Stimulated activated naive CD8-positive, alpha-beta T cell treated with anti-CD3 and anti-CD28 coated beads, Interleukin-15, amount 100 ng/mL, for 72 hours (primary cell): ENCODE measurements at regions not wholly inside any gene's neighbourhood (a gene's known extent, or its start where the extent isn't known, plus 50 kb on each side); places are given as distances from the start of the nearest gene placed in this dataset.
"Not testable (repeated sequence)": the region's sequence is repeated elsewhere in the genome, so short reads cannot be mapped to it uniquely, and the experiment has no call there.

Source experiments
- ATAC-seq: fragments of 150-1000 bp; cut with Tn5 transposase; 2 replicates; pipeline ENCODE4 v1.10.0; 2021; ENCODE audit warnings: mild to moderate bottlenecking, moderate library complexity
- DNase-seq, 2 donors: peaks; one replicate each; pipeline ENCODE4 v3.0.0; 2021 to 2022
- H3K27ac Mint-ChIP-seq, 2 donors: one replicate each; pipeline ENCODE4 v1.8.0; 2022; ENCODE audit warnings: mild to moderate bottlenecking in 2 of 2, mixed read lengths in 2 of 2, moderate library complexity in 2 of 2
- H3K27me3 Mint-ChIP-seq: one replicate; pipeline ENCODE4 v1.8.0; 2022; ENCODE audit warnings: mixed read lengths
- H3K4me1 Mint-ChIP-seq: one replicate; pipeline ENCODE4 v1.8.0; 2022; ENCODE audit warnings: mild to moderate bottlenecking, mixed read lengths
- H3K4me3 Mint-ChIP-seq, 2 donors: one replicate each; pipeline ENCODE4 v1.8.0; 2022; ENCODE audit warnings: mild to moderate bottlenecking in 2 of 2, mixed read lengths in 2 of 2, moderate library complexity in 1 of 2
- H3K9me3 Mint-ChIP-seq, 2 donors: one replicate each; pipeline ENCODE4 v1.8.0; 2022; ENCODE audit warnings: mixed read lengths in 2 of 2

GRCh38 chr1:48069662-48070395 is 72.6 kb upstream of the TRABD2B start:
- H3K27ac Mint-ChIP-seq: no peak overlapping the region
- DNase-seq (no peak), ATAC-seq (no peak)
- no peaks in the 10 kb centered on the region for H3K9me3 Mint-ChIP-seq
- no peaks in the 10 kb centered on the region for H3K4me1 Mint-ChIP-seq
- no peak overlapping the region for H3K4me3 Mint-ChIP-seq
- peaks cover 8% of the 10 kb centered on the region for H3K27me3 Mint-ChIP-seq

GRCh38 chr1:48068206-48068605 is 71.0 kb upstream of the TRABD2B start:
- Mint-ChIP-seq H3K27me3 (peaks cover 8% of the 10 kb centered on the region), H3K9me3 (no peaks in the 10 kb centered on the region), H3K4me1 (no peaks in the 10 kb centered on the region), H3K27ac (no peak overlapping the region), H3K4me3 (no peak overlapping the region)
- no peak for DNase-seq
- ATAC-seq: no peak

- Mint-ChIP-seq H3K27me3 (peaks cover 8% of the 10 kb centered on the region), H3K9me3 (no peaks in the 10 kb centered on the region), H3K27ac (no peak overlapping the region), H3K4me1 (no peaks in the 10 kb centered on the region), H3K4me3 (no peak overlapping the region)
- ATAC-seq (no peak), DNase-seq (no peak)
These were observed 69.8 kb upstream of the TRABD2B start for GRCh38 chr1:48066936-48067335.

- H3K27me3 Mint-ChIP-seq, H3K9me3 Mint-ChIP-seq, H3K27ac Mint-ChIP-seq, ATAC-seq, H3K4me3 Mint-ChIP-seq, DNase-seq, H3K4me1 Mint-ChIP-seq: not testable (repeated sequence)
These were observed 67.5 kb upstream of the TRABD2B start for GRCh38 chr1:48064693-48065092.

GRCh38 chr1:48062353-48062752 is 65.2 kb upstream of the TRABD2B start:
- no peaks in the 10 kb centered on the region for H3K4me1 Mint-ChIP-seq
- H3K9me3 Mint-ChIP-seq: no peaks in the 10 kb centered on the region
- DNase-seq (no peak), ATAC-seq (no peak)
- H3K27ac Mint-ChIP-seq: no peak overlapping the region
- H3K4me3 Mint-ChIP-seq: no peak overlapping the region
- H3K27me3 Mint-ChIP-seq: no peaks in the 10 kb centered on the region

- H3K4me1 Mint-ChIP-seq: no peaks in the 10 kb centered on the region
- H3K9me3 Mint-ChIP-seq: no peaks in the 10 kb centered on the region
- H3K27me3 Mint-ChIP-seq: peaks cover 4% of the 10 kb centered on the region
- no peak overlapping the region for H3K27ac Mint-ChIP-seq
- no peak overlapping the region for H3K4me3 Mint-ChIP-seq
- DNase-seq (peak; percentile 12 to 18), ATAC-seq (peak; percentile 44)
These were observed 64.3 kb upstream of the TRABD2B start for GRCh38 chr1:48061162-48062136.

GRCh38 chr1:48059289-48059688 is 62.1 kb upstream of the TRABD2B start:
- Mint-ChIP-seq H3K9me3 (no peaks in the 10 kb centered on the region), H3K27ac (no peak overlapping the region), H3K4me1 (no peaks in the 10 kb centered on the region), H3K4me3 (no peak overlapping the region), H3K27me3 (peaks cover 21% of the 10 kb centered on the region)
- DNase-seq (no peak), ATAC-seq (no peak)

GRCh38 chr1:48058135-48059025 is 61.2 kb upstream of the TRABD2B start:
- no peak for ATAC-seq
- H3K9me3 Mint-ChIP-seq: no peaks in the 10 kb centered on the region
- no peak overlapping the region for H3K27ac Mint-ChIP-seq
- peaks cover 21% of the 10 kb centered on the region for H3K27me3 Mint-ChIP-seq
- H3K4me1 Mint-ChIP-seq: no peaks in the 10 kb centered on the region
- DNase-seq: no peak
- H3K4me3 Mint-ChIP-seq: no peak overlapping the region

- Mint-ChIP-seq H3K9me3 (no peaks in the 10 kb centered on the region), H3K4me3 (no peak overlapping the region)
- no peak for ATAC-seq
These were observed 60.1 kb upstream of the TRABD2B start for GRCh38 chr1:48057249-48057648.

GRCh38 chr1:48055876-48056764 is 58.9 kb upstream of the TRABD2B start:
- Mint-ChIP-seq H3K4me3 (no peak overlapping the region), H3K4me1 (no peaks in the 10 kb centered on the region), H3K27ac (peak overlapping the region in 1 of 2 donors; percentile 44), H3K27me3 (peaks cover 21% of the 10 kb centered on the region), H3K9me3 (no peaks in the 10 kb centered on the region)
- no peak for DNase-seq
- no peak for ATAC-seq

More at GRCh38 chr1:48057249-48057648, 60.1 kb upstream of the TRABD2B start:
- no peak overlapping the region for H3K27ac Mint-ChIP-seq
- H3K27me3 Mint-ChIP-seq: peaks cover 21% of the 10 kb centered on the region
- H3K4me1 Mint-ChIP-seq: no peaks in the 10 kb centered on the region
- no peak for DNase-seq

- H3K4me3 Mint-ChIP-seq: no peak overlapping the region
- H3K27me3 Mint-ChIP-seq: peaks cover 21% of the 10 kb centered on the region
- DNase-seq: no peak
- ATAC-seq: no peak
- no peak overlapping the region for H3K27ac Mint-ChIP-seq
- H3K4me1 Mint-ChIP-seq: no peaks in the 10 kb centered on the region
- H3K9me3 Mint-ChIP-seq: no peaks in the 10 kb centered on the region
These were observed 57.0 kb upstream of the TRABD2B start for GRCh38 chr1:48054232-48054631.

- ATAC-seq (no peak), DNase-seq (no peak)
- H3K4me1 Mint-ChIP-seq: no peaks in the 10 kb centered on the region
- H3K4me3 Mint-ChIP-seq: no peak overlapping the region
- H3K27ac Mint-ChIP-seq: no peak overlapping the region
- H3K9me3 Mint-ChIP-seq: no peaks in the 10 kb centered on the region
- H3K27me3 Mint-ChIP-seq: peaks cover 21% of the 10 kb centered on the region
These were observed 55.7 kb upstream of the TRABD2B start for GRCh38 chr1:48052923-48053291.

- H3K4me3 Mint-ChIP-seq: no peak overlapping the region
- ATAC-seq (no peak), DNase-seq (no peak)
- H3K27ac Mint-ChIP-seq: no peak overlapping the region
- H3K27me3 Mint-ChIP-seq: peaks cover 18% of the 10 kb centered on the region
- no peaks in the 10 kb centered on the region for H3K4me1 Mint-ChIP-seq
- no peaks in the 10 kb centered on the region for H3K9me3 Mint-ChIP-seq
These were observed 54.4 kb upstream of the TRABD2B start for GRCh38 chr1:48051466-48052126.

GRCh38 chr1:48049823-48050535 is 52.8 kb upstream of the TRABD2B start:
- no peak for ATAC-seq

More at GRCh38 chr1:48049823-48050535, 52.8 kb upstream of the TRABD2B start:
- H3K4me3 Mint-ChIP-seq: no peak overlapping the region
- no peaks in the 10 kb centered on the region for H3K4me1 Mint-ChIP-seq
- H3K9me3 Mint-ChIP-seq: no peaks in the 10 kb centered on the region
- H3K27me3 Mint-ChIP-seq: peaks cover 5% of the 10 kb centered on the region
- no peak for DNase-seq
- H3K27ac Mint-ChIP-seq: no peak overlapping the region
